ENCODE measurements at regions not wholly inside any gene's neighbourhood (a gene's known extent, or its start where the extent isn't known, plus 50 kb on each side); places are given as distances from the start of the nearest gene placed in this dataset.

- TF ChIP-seq, protein P1, sequence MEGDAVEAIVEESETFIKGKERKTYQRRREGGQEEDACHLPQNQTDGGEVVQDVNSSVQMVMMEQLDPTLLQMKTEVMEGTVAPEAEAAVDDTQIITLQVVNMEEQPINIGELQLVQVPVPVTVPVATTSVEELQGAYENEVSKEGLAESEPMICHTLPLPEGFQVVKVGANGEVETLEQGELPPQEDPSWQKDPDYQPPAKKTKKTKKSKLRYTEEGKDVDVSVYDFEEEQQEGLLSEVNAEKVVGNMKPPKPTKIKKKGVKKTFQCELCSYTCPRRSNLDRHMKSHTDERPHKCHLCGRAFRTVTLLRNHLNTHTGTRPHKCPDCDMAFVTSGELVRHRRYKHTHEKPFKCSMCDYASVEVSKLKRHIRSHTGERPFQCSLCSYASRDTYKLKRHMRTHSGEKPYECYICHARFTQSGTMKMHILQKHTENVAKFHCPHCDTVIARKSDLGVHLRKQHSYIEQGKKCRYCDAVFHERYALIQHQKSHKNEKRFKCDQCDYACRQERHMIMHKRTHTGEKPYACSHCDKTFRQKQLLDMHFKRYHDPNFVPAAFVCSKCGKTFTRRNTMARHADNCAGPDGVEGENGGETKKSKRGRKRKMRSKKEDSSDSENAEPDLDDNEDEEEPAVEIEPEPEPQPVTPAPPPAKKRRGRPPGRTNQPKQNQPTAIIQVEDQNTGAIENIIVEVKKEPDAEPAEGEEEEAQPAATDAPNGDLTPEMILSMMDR (IDR thresholded peaks at IDR 0.05) = no peak
- TF ChIP-seq POLR2A (IDR thresholded peaks at IDR 0.05; ENCODE audit: low read depth) (no peak), EP300 (IDR thresholded peaks at IDR 0.05) (no peak), POLR2AphosphoS5 (IDR thresholded peaks at IDR 0.05) (no peak)
Measured at GRCh38 chr9:117907420-117907819, 203.2 kb downstream of the TLR4 start.

Measured in esophagus muscularis mucosa (tissue), 4 donors.